SKM-1 (cell line): ENCODE measurements at regions not wholly inside any gene's neighbourhood (a gene's known extent, or its start where the extent isn't known, plus 50 kb on each side); places are given as distances from the start of the nearest gene placed in this dataset.
"Not testable (repeated sequence)": the region's sequence is repeated elsewhere in the genome, so short reads cannot be mapped to it uniquely, and the experiment has no call there.

ENCODE experiments used
- DNase-seq: peaks from one replicate; lab custom pipeline; 2025; ENCODE audit not compliant: unreplicated experiment; lab: John Stamatoyannopoulos, UW

- no peak for DNase-seq
These were observed 144.9 kb downstream of the SCG2 start for GRCh38 chr2:223457301-223457700.

GRCh38 chr2:223459328-223459939 is 142.7 kb downstream of the SCG2 start:
- DNase-seq = no peak

GRCh38 chr2:223460209-223460608 is 142.0 kb downstream of the SCG2 start:
- no peak for DNase-seq

GRCh38 chr2:223460774-223461211 is 141.4 kb downstream of the SCG2 start:
- DNase-seq = no peak

- no peak for DNase-seq
These were observed 138.1 kb downstream of the SCG2 start for GRCh38 chr2:223464071-223464470.

GRCh38 chr2:223465793-223466192 is 136.4 kb downstream of the SCG2 start:
- DNase-seq = peak; percentile 97

GRCh38 chr2:223467196-223467595 is 135.0 kb downstream of the SCG2 start:
- DNase-seq = no peak

- DNase-seq = no peak
These were observed 132.7 kb downstream of the SCG2 start for GRCh38 chr2:223469270-223470046.

GRCh38 chr2:223470602-223471001 is 131.6 kb downstream of the SCG2 start:
- DNase-seq = no peak

- DNase-seq = no peak
These were observed 129.4 kb downstream of the SCG2 start for GRCh38 chr2:223472771-223473170.

GRCh38 chr2:223474893-223475292 is 127.3 kb downstream of the SCG2 start:
- DNase-seq = no peak

GRCh38 chr2:223475901-223476300 is 126.3 kb downstream of the SCG2 start:
- no peak for DNase-seq

- DNase-seq = no peak
These were observed 124.8 kb downstream of the SCG2 start for GRCh38 chr2:223477318-223477717.

GRCh38 chr2:223481486-223481885 is 120.7 kb downstream of the SCG2 start:
- no peak for DNase-seq

- DNase-seq = no peak
These were observed 115.4 kb downstream of the SCG2 start for GRCh38 chr2:223486751-223487150.

GRCh38 chr2:223487214-223487846 is 114.8 kb downstream of the SCG2 start:
- no peak for DNase-seq

- DNase-seq = no peak
These were observed 113.3 kb downstream of the SCG2 start for GRCh38 chr2:223488814-223489213.

- DNase-seq = no peak
These were observed 107.7 kb downstream of the SCG2 start for GRCh38 chr2:223494496-223494895.

GRCh38 chr2:223494942-223495341 is 107.2 kb downstream of the SCG2 start:
- no peak for DNase-seq

GRCh38 chr2:223496853-223497252 is 105.3 kb downstream of the SCG2 start:
- DNase-seq = not testable (repeated sequence)

GRCh38 chr2:223500709-223501108 is 101.5 kb downstream of the SCG2 start:
- no peak for DNase-seq

GRCh38 chr2:223501641-223502040 is 100.5 kb downstream of the SCG2 start:
- DNase-seq = no peak
